GM13976 (cell line): ENCODE measurements at regions not wholly inside any gene's neighbourhood (a gene's known extent, or its start where the extent isn't known, plus 50 kb on each side); places are given as distances from the start of the nearest gene placed in this dataset.

Experiments used
- DNase-seq: peaks from one replicate; pipeline ENCODE4 v3.0.0; 2012; ENCODE audit warnings: low spot score
- CTCF ChIP-seq: IDR thresholded peaks from 2 replicates; pipeline ENCODE4 v1.5.1; 2012; ENCODE audit warnings: borderline replicate concordance, mild to moderate bottlenecking; ENCODE audit not compliant: insufficient read depth; ENCODE audit errors: extremely low read depth, missing control alignments, control extremely low read depth
- in situ Hi-C: fragments of 300-500 bp; cut with MboI; formaldehyde crosslinking; loops from one replicate; pipeline ENCODE4 v1.12.0; 2022; ENCODE audit warnings: low sequenced_read_pairs, mixed read lengths, inconsistent platforms; ENCODE audit not compliant: unreplicated experiment

GRCh38 chr6:9100869-9101580 is 665.7 kb upstream of the SLC35B3 start:
- in situ Hi-C loops = no loop called here
- no peak for DNase-seq

GRCh38 chr6:9095729-9096128 is 660.4 kb upstream of the SLC35B3 start:
- in situ Hi-C loops = no loop called here
- DNase-seq = no peak
- no peak for TF ChIP-seq CTCF

More at GRCh38 chr6:9100869-9101580, 665.7 kb upstream of the SLC35B3 start:
- no peak for TF ChIP-seq CTCF

- no peak for DNase-seq
- in situ Hi-C loops = no loop called here
- TF ChIP-seq CTCF = no peak
Observed at GRCh38 chr6:9095137-9095536, 659.8 kb upstream of the SLC35B3 start.

GRCh38 chr6:9089724-9090123 is 654.4 kb upstream of the SLC35B3 start:
- in situ Hi-C loops = no loop called here
- no peak for TF ChIP-seq CTCF
- DNase-seq = no peak

GRCh38 chr6:9087470-9087869 is 652.1 kb upstream of the SLC35B3 start:
- DNase-seq = no peak
- in situ Hi-C loops = no loop called here

GRCh38 chr6:9086331-9086730 is 651.0 kb upstream of the SLC35B3 start:
- no peak for DNase-seq
- no peak for TF ChIP-seq CTCF
- in situ Hi-C loops = no loop called here

More at GRCh38 chr6:9087470-9087869, 652.1 kb upstream of the SLC35B3 start:
- no peak for TF ChIP-seq CTCF
